ENCODE measurements at regions not wholly inside any gene's neighbourhood (a gene's known extent, or its start where the extent isn't known, plus 50 kb on each side); places are given as distances from the start of the nearest gene placed in this dataset.

GRCh38 chr7:64102656-64103400 is 57.6 kb downstream of the ZNF727 start:
- intact Hi-C loops (cut with DNase I; ENCODE audit: low total_unique reads) (no loop called here), in situ Hi-C loops (cut with MboI; ENCODE audit: low pct_ligation_motif_present in 1 of 4, low pct_unique_long_range_greater_than_20kb in 1 of 4, low sequenced_read_pairs in 3 of 4) (no loop called here)
- Histone ChIP-seq H3K4me3 (no peak overlapping the region), H3K9me3 (peaks cover 17 to 48% of the 10 kb centered on the region in 2 donors), H3K27ac (no peak overlapping the region), H3K4me1 (no peaks in the 10 kb centered on the region), H3K27me3 (no peaks in the 10 kb centered on the region), H3K36me3 (no peaks in the 10 kb centered on the region)
- no peak for DNase-seq
- 90% methylated on average over 14 of the region's 14 CpGs; no CpG with 5 or more reads in 1 of the 2 donors for WGBS, 2 donors (ENCODE audit: low coverage in 1 of 2)
- TF ChIP-seq POLR2A (IDR thresholded peaks at IDR 0.05), result no peak
- no peak for TF ChIP-seq EP300 (IDR thresholded peaks at IDR 0.05; ENCODE audit: low read depth)
- no peak for TF ChIP-seq POLR2AphosphoS5 (IDR thresholded peaks at IDR 0.05)
- TF ChIP-seq CTCF (IDR thresholded peaks at IDR 0.05), result no peak

- TF ChIP-seq POLR2A (IDR thresholded peaks at IDR 0.05) (no peak), EP300 (IDR thresholded peaks at IDR 0.05; ENCODE audit: low read depth) (no peak), CTCF (IDR thresholded peaks at IDR 0.05) (no peak), POLR2AphosphoS5 (IDR thresholded peaks at IDR 0.05) (no peak)
- in situ Hi-C loops (cut with MboI; ENCODE audit: low pct_ligation_motif_present in 1 of 4, low pct_unique_long_range_greater_than_20kb in 1 of 4, low sequenced_read_pairs in 3 of 4), result no loop called here
- WGBS, 2 donors (ENCODE audit: low coverage in 1 of 2), result 94 to 100% methylated on average over 2 to 10 of the region's 14 CpGs
- intact Hi-C loops (cut with DNase I; ENCODE audit: low total_unique reads), result no loop called here
- H3K4me1 ChIP-seq, result no peaks in the 10 kb centered on the region
- DNase-seq, result no peak
- no peak overlapping the region for H3K4me3 ChIP-seq
- H3K9me3 ChIP-seq, result peaks cover 3% of the 10 kb centered on the region in 2 donors
- no peaks in the 10 kb centered on the region for H3K27me3 ChIP-seq
- H3K36me3 ChIP-seq, result no peaks in the 10 kb centered on the region
- H3K27ac ChIP-seq, result no peak overlapping the region
Observed at GRCh38 chr7:64113981-64114380, 68.7 kb downstream of the ZNF727 start.

- no peaks in the 10 kb centered on the region for H3K4me1 ChIP-seq
- no peak for TF ChIP-seq CTCF (IDR thresholded peaks at IDR 0.05)
- in situ Hi-C loops (cut with MboI; ENCODE audit: low pct_ligation_motif_present in 1 of 4, low pct_unique_long_range_greater_than_20kb in 1 of 4, low sequenced_read_pairs in 3 of 4), result no loop called here
- H3K4me3 ChIP-seq, result no peak overlapping the region
- WGBS, 2 donors (ENCODE audit: low coverage in 1 of 2), result 96 to 100% methylated on average over 1 to 9 of the region's 9 CpGs
- no peak for DNase-seq
- no peaks in the 10 kb centered on the region for H3K36me3 ChIP-seq
- peaks cover 3% of the 10 kb centered on the region in 2 donors for H3K9me3 ChIP-seq
- H3K27me3 ChIP-seq, result no peaks in the 10 kb centered on the region
- intact Hi-C loops (cut with DNase I; ENCODE audit: low total_unique reads), result no loop called here
- H3K27ac ChIP-seq, result no peak overlapping the region
Observed at GRCh38 chr7:64114791-64115190, 69.6 kb downstream of the ZNF727 start.

- no peak for DNase-seq
- TF ChIP-seq CTCF (IDR thresholded peaks at IDR 0.05) (no peak), POLR2AphosphoS5 (IDR thresholded peaks at IDR 0.05) (no peak), POLR2A (IDR thresholded peaks at IDR 0.05) (no peak), EP300 (IDR thresholded peaks at IDR 0.05; ENCODE audit: low read depth) (no peak)
- peaks cover 10 to 11% of the 10 kb centered on the region in 2 donors for H3K9me3 ChIP-seq
- WGBS, 2 donors (ENCODE audit: low coverage in 1 of 2), result 43 to 77% methylated on average over 1 to 3 of the region's 3 CpGs
- intact Hi-C loops (cut with DNase I; ENCODE audit: low total_unique reads) (no loop called here), in situ Hi-C loops (cut with MboI; ENCODE audit: low pct_ligation_motif_present in 1 of 4, low pct_unique_long_range_greater_than_20kb in 1 of 4, low sequenced_read_pairs in 3 of 4) (no loop called here)
- H3K27ac ChIP-seq, result no peak overlapping the region
- no peaks in the 10 kb centered on the region for H3K4me1 ChIP-seq
- H3K36me3 ChIP-seq, result no peaks in the 10 kb centered on the region
- no peak overlapping the region for H3K4me3 ChIP-seq
- no peaks in the 10 kb centered on the region for H3K27me3 ChIP-seq
Observed at GRCh38 chr7:64131696-64132095, 75.3 kb upstream of the ZNF735 start.

Small RNA genes lying in the stretch of these regions (small RNA-seq; reads per million reads assigned to genes)
- gene MTND4LP2, result 0 reads per million in 4 donors

All from transverse colon (tissue), 4 donors.